Epithelial cell of proximal tubule (primary cell): ENCODE measurements at regions not wholly inside any gene's neighbourhood (a gene's known extent, or its start where the extent isn't known, plus 50 kb on each side); places are given as distances from the start of the nearest gene placed in this dataset.
"Not testable (repeated sequence)": the region's sequence is repeated elsewhere in the genome, so short reads cannot be mapped to it uniquely, and the experiment has no call there.

Experiments used
- DNase-seq: peaks from one replicate; pipeline ENCODE4 v3.0.0-alpha.2; 2011; ENCODE audit warnings: low read depth
- H3K4me3 ChIP-seq: 2 replicates; pipeline ENCODE4 v1.5.1; 2011; ENCODE audit warnings: low read depth, mild to moderate bottlenecking, low read length
- TF ChIP-seq, protein P1 (sequence below): conservative IDR thresholded peaks from 2 replicates; pipeline ENCODE4 v1.5.1; 2012; ENCODE audit warnings: low read depth, mild to moderate bottlenecking, low read length

DNA sequence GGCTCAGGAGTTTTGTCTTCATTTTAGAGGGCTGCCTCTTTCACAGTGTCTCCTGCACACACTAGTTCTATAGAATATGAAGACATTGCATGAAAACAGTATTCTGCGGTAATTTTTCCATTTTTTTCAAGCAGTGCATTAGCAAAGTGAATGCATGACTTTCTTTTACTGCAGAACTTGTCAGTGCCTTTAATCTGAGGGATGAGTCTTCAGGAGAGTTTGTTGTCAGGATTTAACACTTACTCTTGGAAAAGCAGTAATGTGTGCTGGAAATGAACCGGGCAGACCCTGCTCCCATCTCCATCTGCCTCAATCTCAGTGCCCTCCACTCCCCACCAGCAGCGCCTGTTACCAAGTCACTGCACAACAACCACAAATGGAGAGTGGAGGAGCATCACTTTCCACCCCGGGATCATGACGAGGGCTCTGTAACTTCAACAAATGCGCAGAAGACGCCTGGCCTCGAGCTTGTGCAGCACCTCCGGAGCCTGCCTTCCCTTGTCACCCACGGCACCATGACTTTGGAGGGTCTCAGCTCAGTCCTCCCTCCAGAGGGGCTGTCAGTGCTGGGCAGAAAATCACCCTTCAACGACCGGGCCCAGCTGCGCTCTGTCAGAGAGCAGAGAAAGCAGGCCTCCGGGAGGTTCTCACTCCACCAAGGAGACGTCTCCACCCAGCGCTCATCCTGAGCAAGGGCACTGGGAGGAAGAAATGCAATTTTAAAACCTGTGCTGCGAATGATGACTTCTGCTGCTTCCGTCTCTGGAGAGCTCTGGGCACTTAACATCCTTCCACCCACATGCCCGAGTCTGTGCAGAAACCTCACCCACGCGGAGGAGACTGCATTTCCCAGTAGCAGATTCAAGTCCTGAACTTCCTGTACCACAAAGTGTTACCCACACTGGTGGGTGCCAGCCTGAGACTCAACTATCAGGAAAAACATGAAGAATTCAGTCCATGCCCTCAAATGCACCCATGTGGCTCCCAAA, 255.7 kb downstream of the ADGRD1 start:
- no peak for DNase-seq
- no peak overlapping the region for H3K4me3 ChIP-seq
- TF ChIP-seq, protein P1, sequence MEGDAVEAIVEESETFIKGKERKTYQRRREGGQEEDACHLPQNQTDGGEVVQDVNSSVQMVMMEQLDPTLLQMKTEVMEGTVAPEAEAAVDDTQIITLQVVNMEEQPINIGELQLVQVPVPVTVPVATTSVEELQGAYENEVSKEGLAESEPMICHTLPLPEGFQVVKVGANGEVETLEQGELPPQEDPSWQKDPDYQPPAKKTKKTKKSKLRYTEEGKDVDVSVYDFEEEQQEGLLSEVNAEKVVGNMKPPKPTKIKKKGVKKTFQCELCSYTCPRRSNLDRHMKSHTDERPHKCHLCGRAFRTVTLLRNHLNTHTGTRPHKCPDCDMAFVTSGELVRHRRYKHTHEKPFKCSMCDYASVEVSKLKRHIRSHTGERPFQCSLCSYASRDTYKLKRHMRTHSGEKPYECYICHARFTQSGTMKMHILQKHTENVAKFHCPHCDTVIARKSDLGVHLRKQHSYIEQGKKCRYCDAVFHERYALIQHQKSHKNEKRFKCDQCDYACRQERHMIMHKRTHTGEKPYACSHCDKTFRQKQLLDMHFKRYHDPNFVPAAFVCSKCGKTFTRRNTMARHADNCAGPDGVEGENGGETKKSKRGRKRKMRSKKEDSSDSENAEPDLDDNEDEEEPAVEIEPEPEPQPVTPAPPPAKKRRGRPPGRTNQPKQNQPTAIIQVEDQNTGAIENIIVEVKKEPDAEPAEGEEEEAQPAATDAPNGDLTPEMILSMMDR: no peak

DNA sequence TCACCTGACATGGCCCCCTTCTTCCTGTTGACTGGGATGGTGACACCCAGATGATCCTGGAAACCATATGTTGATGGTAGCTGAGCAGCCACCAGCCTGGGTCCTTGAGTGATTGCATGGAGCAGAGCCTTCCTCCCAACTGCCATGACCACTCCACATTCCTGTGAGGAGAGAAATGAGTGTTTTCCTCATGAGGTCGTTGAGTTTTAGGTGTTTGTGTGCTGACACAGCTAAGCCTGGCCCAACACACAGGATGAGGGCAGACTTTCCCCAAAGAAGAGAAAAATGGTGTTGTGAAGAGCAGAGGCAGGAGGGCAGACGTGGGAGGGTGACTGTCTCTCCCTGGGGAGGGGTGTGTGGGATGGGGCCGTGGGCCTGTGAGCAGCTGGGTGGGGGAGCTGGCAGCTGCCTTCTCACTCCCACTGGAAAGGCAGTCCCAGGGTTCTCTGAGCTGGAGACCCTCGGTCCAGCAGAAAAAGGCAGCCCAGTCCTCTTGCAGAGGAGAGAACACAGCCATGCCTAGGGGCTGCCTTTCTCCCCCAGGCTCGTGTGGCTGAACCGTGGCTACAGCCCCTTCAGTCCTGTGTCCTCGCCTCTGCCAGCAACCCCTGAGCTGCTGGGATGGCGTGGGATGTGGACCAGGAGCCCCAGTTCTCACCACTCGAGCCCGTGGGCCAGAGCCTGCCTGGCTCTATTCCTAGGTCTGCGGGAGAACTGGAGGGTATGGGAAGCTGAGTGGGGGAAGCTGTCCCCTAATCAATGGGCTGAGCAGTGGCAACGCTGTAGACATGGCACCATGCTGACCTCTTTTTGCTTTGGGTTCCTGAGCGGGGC, 257.0 kb downstream of the ADGRD1 start:
- no peak for DNase-seq
- H3K4me3 ChIP-seq: no peak overlapping the region
- TF ChIP-seq, protein P1: no peak

DNA sequence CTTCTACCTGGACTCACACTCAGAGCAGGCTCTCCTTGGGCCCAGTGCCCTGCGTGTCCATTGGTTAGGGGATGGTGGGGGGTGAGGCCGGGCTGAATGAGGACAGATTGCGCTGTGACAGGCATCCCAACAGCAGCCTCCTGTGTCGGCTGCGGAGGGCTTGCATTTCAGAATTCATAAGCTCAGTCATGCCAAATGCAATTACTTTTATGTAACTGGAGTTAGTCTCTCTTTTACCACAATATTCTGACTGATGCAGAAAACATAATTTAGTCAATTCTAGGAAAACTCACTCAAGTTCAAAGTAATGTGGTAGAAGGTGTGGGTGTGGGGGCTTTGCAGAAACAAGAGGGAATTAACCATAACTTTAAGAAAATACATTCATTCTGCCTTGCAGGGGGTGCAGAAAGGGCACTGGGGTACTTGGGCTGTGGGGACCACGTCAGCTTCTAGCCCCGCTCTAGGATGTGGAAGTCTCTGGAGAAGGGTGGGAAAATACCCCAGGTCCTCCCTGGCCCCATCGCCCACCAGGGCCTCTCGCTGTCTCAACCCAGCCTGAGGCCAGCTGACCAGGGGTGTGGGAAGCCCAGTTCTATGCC, 257.7 kb downstream of the ADGRD1 start:
- no peak for DNase-seq
- no peak overlapping the region for H3K4me3 ChIP-seq
- TF ChIP-seq, protein P1: no peak

DNA sequence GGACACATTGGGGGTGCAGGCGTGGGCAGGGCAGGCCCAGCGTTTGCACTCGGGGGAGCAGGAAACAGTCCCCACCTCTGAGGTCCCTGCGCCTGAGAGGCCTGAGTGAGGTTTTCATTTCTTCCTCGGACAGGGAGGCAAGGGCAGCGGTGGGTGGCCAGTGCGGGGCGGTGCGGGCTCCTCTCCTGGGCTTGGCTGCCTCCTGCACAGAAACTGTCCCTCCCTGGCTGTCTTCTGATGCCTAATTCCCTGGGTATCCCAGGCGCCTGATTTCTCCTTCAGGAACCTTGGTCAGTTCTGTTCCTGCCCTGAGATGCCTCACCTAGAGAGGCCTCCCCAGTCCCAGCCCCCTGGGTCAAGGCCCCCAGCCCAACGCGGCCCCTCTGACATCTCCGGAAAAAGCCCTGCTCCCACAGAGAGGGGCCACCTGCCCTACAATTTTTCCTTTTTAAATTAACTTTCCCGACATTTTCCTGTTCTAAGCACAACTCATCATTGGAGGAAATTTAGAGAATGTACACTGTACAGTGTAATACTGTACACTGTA, 260.3 kb downstream of the ADGRD1 start:
- H3K4me3 ChIP-seq: no peak overlapping the region
- TF ChIP-seq, protein P1: no peak
- no peak for DNase-seq

DNA sequence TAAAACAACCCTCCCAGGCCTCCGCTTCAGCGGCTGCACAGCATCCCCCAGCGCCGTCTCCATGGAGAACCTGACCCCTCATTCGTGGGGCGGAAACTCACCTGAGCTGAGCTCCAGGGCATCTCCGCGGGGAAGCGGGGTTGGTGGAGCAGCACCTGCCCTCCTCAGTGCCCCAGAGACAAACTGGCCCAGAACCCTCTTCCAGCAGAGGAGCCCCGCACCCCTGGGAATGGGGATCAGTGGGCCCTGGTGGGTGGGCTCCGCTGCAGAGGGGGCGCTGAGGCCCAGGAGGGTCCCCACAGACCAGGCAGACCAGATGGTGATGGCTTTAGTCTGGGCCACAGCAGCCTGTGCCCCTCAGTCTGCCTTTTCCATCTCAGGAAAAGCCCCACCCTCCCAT, 261.2 kb downstream of the ADGRD1 start:
- not testable (repeated sequence) for H3K4me3 ChIP-seq, DNase-seq

DNA sequence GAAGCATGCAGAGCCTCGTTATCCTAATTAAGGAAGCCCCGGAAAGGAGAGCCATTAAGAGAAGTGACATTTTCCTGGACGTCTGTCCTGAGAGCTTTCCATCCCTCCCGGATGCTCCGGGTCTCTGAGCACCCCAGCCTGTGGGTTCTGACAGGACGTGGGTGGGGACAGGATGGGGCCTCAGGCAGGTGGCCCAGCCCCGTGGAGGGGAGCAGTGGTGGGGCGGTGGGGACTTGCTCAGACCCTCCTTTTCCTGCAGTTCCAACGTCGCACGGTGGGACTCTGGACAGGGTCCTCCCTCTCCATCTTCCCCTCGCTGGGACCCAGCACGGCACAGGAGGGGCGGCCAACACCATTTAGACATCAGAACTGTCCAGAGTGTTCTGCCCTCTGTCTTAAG, 262.9 kb downstream of the ADGRD1 start:
- DNase-seq, H3K4me3 ChIP-seq: not testable (repeated sequence)

DNA sequence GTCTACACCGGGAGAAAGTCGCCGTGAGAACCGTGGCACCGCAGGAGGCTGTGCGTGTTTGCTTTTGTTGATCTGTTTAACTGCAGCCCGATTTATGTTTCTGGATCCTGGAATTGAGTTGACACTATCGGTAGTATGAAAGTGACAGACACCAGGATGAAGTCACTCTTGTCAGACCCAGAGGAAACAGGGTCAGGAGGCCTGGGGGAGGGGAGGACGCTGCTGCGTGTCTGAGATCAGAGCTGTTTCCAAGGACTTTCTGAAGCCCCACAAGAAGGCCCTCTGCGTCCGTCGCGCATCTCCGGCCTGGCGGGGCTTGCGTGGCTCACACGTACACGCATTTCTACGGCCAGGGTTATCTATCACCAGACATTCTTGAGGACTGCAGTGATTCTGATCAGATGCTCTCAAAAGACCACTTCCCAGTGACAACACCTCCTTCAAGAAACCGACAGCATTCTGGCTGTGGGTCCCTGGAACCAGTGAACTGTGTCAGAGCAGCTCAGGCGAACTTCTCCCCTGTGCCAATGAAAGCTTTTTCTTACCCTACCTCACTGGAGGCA, 263.4 kb downstream of the ADGRD1 start:
- TF ChIP-seq, protein P1: no peak
- H3K4me3 ChIP-seq: no peak overlapping the region

More for the DNA sequence above, 263.4 kb downstream of the ADGRD1 start:
- no peak for DNase-seq
